Memory B cell (primary cell): ENCODE measurements at regions not wholly inside any gene's neighbourhood (a gene's known extent, or its start where the extent isn't known, plus 50 kb on each side); places are given as distances from the start of the nearest gene placed in this dataset.
"Not testable (repeated sequence)": the region's sequence is repeated elsewhere in the genome, so short reads cannot be mapped to it uniquely, and the experiment has no call there.

Experiments
- ATAC-seq: fragments of 150-1000 bp; cut with Tn5 transposase; 2 replicates; pipeline ENCODE4 v1.10.0; 2021; ENCODE audit warnings: low read depth, mild to moderate bottlenecking, moderate library complexity
- DNase-seq, 2 donors: peaks; one replicate each; pipeline ENCODE4 v3.0.0; 2022; ENCODE audit warnings: low spot score in 2 of 2
- H3K27ac Mint-ChIP-seq: one replicate; pipeline ENCODE4 v1.8.0; 2022; ENCODE audit warnings: mild to moderate bottlenecking, moderate library complexity, mixed read lengths
- H3K27me3 Mint-ChIP-seq: one replicate; pipeline ENCODE4 v1.8.0; 2022; ENCODE audit warnings: mixed read lengths
- H3K36me3 Mint-ChIP-seq: one replicate; pipeline ENCODE4 v1.8.0; 2022; ENCODE audit warnings: mild to moderate bottlenecking, mixed read lengths
- H3K4me1 Mint-ChIP-seq: one replicate; pipeline ENCODE4 v1.8.0; 2022; ENCODE audit warnings: mixed read lengths
- H3K4me3 Mint-ChIP-seq: one replicate; pipeline ENCODE4 v1.8.0; 2022; ENCODE audit warnings: mild to moderate bottlenecking, moderate library complexity, mixed read lengths
- H3K9me3 Mint-ChIP-seq: one replicate; pipeline ENCODE4 v1.8.0; 2022; ENCODE audit warnings: mixed read lengths

DNA sequence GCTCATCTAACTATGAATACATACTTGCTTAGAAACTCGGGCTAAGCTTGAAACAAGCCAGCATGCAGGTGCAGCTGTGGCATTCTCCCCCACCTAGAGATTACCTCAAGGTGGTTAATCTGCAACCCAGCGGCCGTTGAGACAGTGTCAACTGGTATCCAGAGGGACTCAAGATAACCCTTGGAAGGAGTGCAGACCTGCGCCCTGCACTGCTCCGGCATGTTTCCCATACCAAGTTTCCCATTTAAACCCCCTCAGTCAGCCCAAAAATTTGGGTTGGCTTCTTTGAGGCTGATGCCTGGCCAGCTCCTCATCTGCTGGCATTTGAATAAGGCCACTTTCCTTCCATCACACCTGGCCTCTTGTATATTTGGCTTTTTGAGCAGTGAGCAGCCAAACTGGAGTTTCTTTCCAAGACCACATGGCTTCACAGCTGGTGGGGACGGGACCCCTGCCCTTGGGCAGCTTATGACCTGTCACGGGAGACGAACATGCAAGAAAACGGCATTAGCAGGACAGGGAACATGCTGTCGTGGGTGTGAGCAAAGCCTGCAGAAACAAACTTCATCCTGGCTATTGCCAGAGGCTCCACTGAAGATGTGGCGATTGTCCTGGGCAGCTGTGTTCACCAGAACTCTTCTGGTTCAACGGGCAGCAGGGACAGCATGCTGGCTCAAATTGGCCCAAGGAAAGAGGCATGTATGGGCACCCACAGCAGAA, 98.2 kb downstream of the PLXNA1 start:
- no peak for DNase-seq
- no peak for ATAC-seq
- Mint-ChIP-seq H3K27me3 (peaks cover 17% of the 10 kb centered on the region), H3K9me3 (no peaks in the 10 kb centered on the region), H3K27ac (no peak overlapping the region), H3K36me3 (no peaks in the 10 kb centered on the region), H3K4me1 (no peaks in the 10 kb centered on the region), H3K4me3 (no peak overlapping the region)

DNA sequence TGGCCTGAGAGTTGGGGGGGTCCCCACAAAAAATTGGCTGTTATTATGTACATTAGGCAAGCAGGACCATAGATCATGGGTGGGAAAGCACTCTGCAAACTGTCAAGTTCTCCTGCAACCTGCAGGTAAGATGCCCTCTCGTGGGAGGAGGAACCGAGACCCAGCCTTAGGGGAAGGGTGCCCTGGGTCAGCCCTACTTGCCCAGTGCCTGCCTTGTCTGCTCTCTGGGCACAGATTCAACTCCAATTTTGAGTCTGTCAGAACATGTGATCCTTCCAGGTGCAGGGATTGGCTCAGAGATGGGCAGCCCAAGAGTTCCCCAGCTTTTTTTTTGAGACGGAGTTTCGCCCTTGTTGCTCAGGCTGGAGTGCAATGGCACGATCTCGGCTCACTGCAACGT, 99.2 kb downstream of the PLXNA1 start:
- Mint-ChIP-seq H3K9me3 (no peaks in the 10 kb centered on the region), H3K4me1 (no peaks in the 10 kb centered on the region), H3K36me3 (no peaks in the 10 kb centered on the region), H3K4me3 (no peak overlapping the region), H3K27ac (no peak overlapping the region), H3K27me3 (peaks cover 19% of the 10 kb centered on the region)
- DNase-seq = no peak
- ATAC-seq = no peak

DNA sequence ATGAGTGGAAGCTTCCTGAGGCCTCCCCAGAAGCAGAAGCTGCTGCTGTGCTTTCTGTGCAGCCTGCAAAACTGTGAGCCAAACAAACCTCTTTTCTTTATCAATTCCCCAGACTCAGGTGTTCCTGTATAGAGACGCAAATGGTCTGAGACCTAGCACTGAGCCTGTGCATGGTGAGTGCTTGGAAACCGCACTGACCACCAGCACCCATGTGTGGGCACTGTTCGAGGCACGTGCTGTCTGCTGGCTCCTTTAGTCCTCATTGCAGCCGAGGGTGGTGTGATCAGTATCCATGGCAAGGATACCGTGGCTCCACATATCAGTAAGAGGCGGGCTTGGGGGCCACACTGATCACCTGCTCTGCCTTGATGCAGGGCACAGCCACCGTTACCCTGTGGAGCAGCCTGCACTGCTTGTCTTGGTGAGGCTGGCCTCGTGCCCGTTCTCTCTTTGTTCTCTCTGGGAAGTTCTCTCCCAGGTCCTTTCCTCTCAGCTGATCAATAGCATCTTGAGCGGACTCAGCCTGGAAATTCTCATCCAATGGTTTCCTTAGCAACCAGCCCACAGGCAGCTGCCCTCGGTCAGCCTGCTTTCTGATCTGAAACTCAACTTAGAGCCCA, 101.0 kb downstream of the PLXNA1 start:
- no peaks in the 10 kb centered on the region for H3K9me3 Mint-ChIP-seq
- H3K27ac Mint-ChIP-seq = no peak overlapping the region
- H3K4me3 Mint-ChIP-seq = no peak overlapping the region
- ATAC-seq = no peak
- no peaks in the 10 kb centered on the region for H3K36me3 Mint-ChIP-seq
- no peaks in the 10 kb centered on the region for H3K4me1 Mint-ChIP-seq
- peaks cover 19% of the 10 kb centered on the region for H3K27me3 Mint-ChIP-seq
- no peak for DNase-seq

DNA sequence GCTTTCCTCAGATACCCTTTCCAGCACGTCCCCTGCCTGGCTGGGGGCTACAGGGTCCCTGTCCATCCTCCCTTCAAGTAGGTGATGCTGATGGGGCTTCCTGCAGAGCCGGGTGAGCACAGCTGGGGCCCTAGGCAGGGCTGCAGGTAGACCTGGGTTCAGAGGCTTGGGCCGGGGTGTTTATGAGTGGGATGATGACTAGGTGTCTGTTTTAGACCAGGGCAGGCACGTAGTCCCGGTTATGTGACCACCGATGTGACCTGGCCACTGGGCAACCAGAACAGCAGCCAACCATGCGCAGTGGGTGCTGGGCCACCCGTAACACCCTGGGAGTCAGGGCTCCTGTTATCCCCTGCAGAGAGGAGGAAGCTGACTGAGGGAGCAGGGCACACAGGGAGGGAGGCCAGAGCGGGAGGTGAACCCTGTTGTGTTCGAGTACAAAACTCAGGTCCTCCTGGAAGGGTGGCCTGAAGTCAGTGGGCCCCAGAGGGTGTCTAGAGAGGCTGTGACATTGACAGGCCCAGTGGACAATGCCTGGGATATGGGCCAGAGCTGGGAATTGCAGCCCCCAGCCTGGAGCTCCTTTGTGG, 101.6 kb downstream of the PLXNA1 start:
- no peak overlapping the region for H3K27ac Mint-ChIP-seq
- no peak for ATAC-seq

DNA sequence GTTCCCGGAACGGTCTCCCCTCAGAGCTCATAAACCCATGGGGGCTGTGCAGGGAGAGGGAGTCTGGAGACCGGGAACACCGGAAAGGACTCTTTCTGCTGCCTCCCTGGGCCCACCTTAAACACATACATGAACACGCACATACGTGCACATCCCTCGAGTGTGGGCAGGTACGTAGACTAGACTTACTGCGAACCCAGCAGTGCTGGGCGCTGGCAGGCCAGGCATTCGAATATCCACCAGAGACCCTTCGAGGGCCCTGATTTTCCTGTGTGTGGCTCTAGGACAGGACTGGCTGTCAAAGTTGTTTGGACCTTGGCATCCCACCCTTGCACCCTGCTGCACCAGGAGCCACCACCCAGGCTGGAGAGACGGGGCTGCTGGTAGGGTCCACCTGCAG, 102.7 kb downstream of the PLXNA1 start:
- H3K4me3 Mint-ChIP-seq = no peak overlapping the region
- DNase-seq (no peak), ATAC-seq (no peak)
- peaks cover 20% of the 10 kb centered on the region for H3K27me3 Mint-ChIP-seq
- no peaks in the 10 kb centered on the region for H3K36me3 Mint-ChIP-seq
- no peaks in the 10 kb centered on the region for H3K9me3 Mint-ChIP-seq
- H3K27ac Mint-ChIP-seq = no peak overlapping the region
- H3K4me1 Mint-ChIP-seq = no peaks in the 10 kb centered on the region

More for the DNA sequence above, 101.6 kb downstream of the PLXNA1 start:
- Mint-ChIP-seq H3K4me3 (no peak overlapping the region), H3K27me3 (peaks cover 20% of the 10 kb centered on the region), H3K4me1 (no peaks in the 10 kb centered on the region), H3K36me3 (no peaks in the 10 kb centered on the region), H3K9me3 (no peaks in the 10 kb centered on the region)
- no peak for DNase-seq

DNA sequence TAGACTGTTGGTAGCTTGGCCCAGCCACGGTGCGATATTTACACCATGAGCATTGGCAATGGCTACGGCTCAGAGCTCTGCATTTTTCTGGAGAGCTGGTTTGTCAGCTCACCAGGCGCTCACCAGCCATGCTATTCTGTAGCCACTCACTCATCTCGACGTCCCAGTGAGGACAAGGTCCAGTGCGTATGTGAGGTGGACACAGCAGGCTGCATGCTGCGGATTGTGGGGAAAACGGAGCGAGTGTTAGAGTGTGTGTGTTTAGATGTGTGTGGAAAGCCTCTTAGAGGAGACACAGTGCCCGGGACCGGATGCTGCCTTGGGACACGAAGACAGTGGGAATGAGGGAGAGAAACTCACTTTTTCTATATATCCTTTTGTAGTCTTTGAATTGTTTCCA, 103.7 kb downstream of the PLXNA1 start:
- not testable (repeated sequence) for ATAC-seq, H3K4me1 Mint-ChIP-seq, H3K4me3 Mint-ChIP-seq, DNase-seq, H3K27ac Mint-ChIP-seq, H3K9me3 Mint-ChIP-seq, H3K36me3 Mint-ChIP-seq
- peaks cover 19% of the 10 kb centered on the region for H3K27me3 Mint-ChIP-seq

DNA sequence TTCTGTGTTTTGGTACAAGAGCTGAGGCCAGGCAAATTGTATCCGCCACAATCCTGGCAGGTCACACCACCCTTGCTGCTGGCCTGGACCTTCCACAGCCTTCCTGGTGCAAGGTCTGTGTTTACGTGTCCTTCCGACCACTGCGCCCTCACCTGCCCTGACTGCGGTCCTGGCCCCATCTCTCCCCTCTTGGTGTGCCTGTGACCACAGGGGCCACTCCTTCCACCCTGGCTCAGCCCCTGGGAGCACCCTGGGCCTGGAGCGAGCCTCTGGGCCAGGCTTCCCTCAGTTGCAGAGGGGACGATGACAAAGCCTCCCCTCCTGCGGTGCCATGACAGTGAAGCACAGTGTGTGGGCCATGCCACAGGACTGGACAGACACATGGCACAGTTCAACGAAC, 104.5 kb downstream of the PLXNA1 start:
- Mint-ChIP-seq H3K4me1 (no peaks in the 10 kb centered on the region), H3K4me3 (no peak overlapping the region), H3K36me3 (no peaks in the 10 kb centered on the region), H3K9me3 (no peaks in the 10 kb centered on the region), H3K27ac (no peak overlapping the region), H3K27me3 (peaks cover 23% of the 10 kb centered on the region)
- DNase-seq = no peak
- no peak for ATAC-seq

DNA sequence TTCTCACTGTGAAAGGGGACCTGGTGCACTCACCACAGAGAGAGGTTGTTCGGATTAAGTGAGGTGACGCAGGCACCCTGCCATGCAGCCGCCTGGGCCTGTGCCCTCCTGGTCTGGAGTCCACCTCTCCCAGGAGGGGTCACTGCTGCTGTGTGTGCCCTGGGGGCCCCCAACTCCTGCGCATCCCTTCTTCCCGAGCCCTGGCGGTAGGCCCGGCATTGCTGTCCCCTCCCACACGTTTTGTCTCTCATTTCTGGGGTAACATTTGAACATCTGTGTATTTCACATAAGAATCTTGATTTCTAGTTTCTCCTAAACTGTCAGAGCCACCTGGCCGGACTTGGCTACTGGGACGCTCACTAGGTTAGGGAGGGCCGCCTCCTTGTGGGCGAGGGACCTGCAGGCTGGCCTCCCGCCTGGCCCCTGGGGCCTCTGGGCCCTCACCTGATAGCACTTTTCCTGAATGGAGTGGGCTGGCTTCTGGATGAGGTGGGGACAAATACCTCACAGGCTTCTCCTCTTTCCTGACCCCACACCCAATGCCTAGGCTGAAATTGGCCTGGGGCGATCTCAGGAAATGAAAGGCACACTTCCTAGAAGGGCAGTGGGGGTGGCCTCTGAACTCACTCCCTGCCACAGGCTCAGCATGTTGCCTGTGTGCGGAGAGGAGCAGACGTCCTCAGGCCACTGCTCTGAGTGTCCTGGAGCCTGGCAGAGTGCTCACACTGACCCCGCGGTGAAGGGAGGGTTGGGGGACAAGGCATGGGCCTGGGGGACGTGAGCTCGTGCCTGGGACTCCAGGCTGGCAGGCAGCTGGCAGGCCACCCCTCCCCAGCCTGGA, 104.2 kb upstream of the PRR23E start:
- H3K27me3 Mint-ChIP-seq = peaks cover 16% of the 10 kb centered on the region
- no peak overlapping the region for H3K4me3 Mint-ChIP-seq
- no peaks in the 10 kb centered on the region for H3K9me3 Mint-ChIP-seq
- ATAC-seq = no peak
- no peaks in the 10 kb centered on the region for H3K36me3 Mint-ChIP-seq
- DNase-seq = no peak
- no peaks in the 10 kb centered on the region for H3K4me1 Mint-ChIP-seq
- no peak overlapping the region for H3K27ac Mint-ChIP-seq

DNA sequence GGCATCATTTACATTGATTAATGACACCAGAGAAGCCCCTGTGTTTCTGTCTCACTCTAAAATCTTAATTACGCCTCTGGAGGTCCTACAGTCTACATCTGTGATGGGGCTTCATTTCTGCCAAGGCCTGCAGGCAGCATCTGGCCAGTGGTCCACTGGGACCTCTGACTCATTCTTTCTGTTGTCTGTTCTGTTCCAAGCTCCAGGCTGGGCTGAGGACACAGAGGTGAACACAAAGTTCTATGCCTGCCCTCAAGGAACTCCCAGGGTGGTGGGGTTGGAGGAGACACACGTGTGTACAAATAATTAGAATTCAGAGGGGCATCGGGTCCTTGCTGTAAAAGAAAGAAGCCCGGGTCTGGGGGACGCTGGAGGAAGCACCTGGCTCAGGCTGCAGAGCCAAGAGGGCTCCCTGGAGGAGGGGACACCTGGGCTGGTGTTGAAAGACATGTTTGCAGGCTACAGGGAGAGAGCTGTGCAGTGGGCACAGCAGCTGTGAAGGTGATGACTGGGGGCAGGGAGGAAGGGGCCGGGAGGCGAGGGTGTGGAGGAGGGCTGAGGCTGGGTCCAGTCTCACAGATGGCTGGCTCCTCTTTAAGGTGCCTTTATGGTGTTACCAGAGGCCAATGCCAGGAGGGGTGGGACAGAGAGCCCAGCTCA, 103.3 kb upstream of the PRR23E start:
- peaks cover 13% of the 10 kb centered on the region for H3K27me3 Mint-ChIP-seq
- no peak overlapping the region for H3K27ac Mint-ChIP-seq

DNA sequence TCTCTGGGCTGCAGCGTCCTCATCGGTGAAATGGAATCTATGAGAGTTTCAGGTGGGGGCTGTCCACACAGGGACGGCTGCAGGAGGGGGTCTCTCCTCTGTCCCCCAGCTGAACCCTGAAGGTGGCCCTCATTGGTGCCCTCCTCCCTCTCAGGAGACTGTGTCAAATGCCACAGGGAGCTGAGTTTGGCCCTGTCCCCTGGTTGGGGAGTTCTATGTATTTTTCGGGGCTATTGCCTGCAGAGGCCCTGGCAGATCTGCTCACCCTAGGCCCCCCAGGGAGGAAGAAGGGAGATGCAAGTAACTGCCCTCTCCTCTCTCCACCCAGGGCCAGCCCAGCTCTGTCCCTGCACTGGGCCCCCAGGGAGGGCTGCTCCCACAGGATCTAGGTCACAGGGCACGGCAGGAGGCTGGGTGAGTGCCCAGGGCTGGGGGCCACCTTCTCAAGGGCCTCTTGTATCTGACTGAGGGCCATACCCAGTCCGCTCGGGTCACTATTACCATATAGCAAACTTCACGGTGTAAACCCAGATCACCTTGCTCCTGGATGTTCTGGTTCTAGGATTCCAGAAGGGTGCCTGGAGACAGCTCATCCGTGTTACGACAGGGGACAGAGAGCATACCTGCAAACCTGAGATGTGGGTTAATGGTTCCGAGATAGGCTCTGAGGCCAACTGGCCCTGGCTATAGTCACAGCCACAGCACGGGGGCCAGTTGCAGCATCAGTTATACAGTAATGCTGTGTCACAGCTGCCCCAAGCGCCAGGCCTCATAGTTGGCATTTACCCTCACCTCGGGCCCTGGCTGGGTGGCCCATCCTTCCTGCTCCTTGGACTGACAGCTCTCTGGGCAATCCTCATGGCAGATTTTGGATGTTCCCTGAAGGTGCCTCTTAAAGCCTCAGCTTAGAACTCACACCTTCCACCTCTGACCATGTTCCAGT, 102.4 kb upstream of the PRR23E start:
- H3K27ac Mint-ChIP-seq = no peak overlapping the region
- no peak for DNase-seq
- H3K4me3 Mint-ChIP-seq = no peak overlapping the region
- H3K36me3 Mint-ChIP-seq = no peaks in the 10 kb centered on the region
- peaks cover 2% of the 10 kb centered on the region for H3K9me3 Mint-ChIP-seq
- H3K4me1 Mint-ChIP-seq = no peaks in the 10 kb centered on the region
- peaks cover 15% of the 10 kb centered on the region for H3K27me3 Mint-ChIP-seq
- ATAC-seq = no peak

More for the DNA sequence above, 103.3 kb upstream of the PRR23E start:
- H3K9me3 Mint-ChIP-seq = no peaks in the 10 kb centered on the region
- H3K4me1 Mint-ChIP-seq = no peaks in the 10 kb centered on the region
- no peak overlapping the region for H3K4me3 Mint-ChIP-seq
- DNase-seq (no peak), ATAC-seq (no peak)
- H3K36me3 Mint-ChIP-seq = no peaks in the 10 kb centered on the region

DNA sequence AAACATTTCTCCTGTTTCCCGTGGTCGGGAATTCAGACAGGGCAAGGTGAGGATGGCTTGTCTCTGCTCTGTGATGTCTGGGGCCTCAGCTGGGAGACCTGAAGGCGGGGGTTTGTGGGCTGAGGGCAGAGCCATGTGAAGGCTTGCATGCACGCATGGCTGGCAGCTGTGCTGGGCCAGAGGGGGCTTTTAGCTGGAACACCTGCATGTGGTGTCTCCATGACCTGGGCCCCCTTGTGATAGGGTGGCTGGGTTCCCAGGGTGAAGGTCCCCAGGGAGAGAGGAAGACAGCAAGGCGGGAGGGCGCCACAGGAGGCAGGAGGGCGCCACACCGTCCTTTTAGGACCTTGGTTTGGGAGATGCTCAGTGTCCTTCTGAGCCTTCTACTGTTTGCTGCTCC, 101.6 kb upstream of the PRR23E start:
- DNase-seq (no peak), ATAC-seq (no peak)
- H3K27me3 Mint-ChIP-seq = peaks cover 15% of the 10 kb centered on the region
- H3K9me3 Mint-ChIP-seq = peaks cover 4% of the 10 kb centered on the region
- no peaks in the 10 kb centered on the region for H3K4me1 Mint-ChIP-seq
- H3K27ac Mint-ChIP-seq = no peak overlapping the region
- no peaks in the 10 kb centered on the region for H3K36me3 Mint-ChIP-seq
- H3K4me3 Mint-ChIP-seq = no peak overlapping the region

DNA sequence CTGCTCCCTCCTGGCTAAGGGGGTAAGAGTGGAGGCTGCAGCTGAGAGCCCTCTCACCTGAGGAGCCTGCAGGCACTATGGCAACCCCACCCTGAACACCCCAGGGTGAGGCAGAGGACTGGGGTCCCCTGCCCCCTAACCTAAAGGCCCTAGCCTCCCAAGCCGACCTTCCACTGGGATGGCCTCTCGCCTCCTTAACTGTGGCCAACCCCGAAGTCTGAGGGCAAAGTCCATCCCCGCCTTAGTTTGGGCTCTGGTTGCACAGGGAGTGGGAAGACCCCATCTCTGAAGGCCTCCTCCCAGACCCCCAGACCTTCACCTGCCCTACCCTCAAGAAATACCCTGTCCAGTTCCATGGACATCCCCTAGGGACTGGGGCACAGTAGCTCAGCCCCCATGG, 100.6 kb upstream of the PRR23E start:
- no peak overlapping the region for H3K4me3 Mint-ChIP-seq
- peaks cover 12% of the 10 kb centered on the region for H3K27me3 Mint-ChIP-seq
- ATAC-seq (no peak), DNase-seq (no peak)
- H3K36me3 Mint-ChIP-seq = no peaks in the 10 kb centered on the region
- no peaks in the 10 kb centered on the region for H3K4me1 Mint-ChIP-seq
- H3K27ac Mint-ChIP-seq = no peak overlapping the region
- peaks cover 4% of the 10 kb centered on the region for H3K9me3 Mint-ChIP-seq

DNA sequence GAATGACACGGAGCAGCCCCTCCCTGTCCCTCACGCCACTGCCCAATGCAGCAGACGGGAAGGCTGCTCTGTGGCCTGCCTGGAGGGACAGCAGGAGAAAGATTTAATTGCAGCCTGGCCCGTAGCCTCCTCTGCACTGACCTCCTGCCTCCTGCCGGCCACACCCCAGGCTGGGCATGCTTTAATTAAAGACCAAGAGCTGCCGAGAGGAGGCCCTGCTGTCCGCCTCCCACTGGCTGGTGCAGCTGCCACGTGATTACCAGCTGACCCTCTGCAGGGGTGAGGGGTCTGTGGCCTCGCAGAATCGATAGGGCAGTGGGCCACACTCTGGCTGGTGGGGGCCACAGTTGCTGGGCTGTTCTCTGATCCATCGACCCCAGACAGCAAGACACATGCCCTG, 100.2 kb upstream of the PRR23E start:
- no peak overlapping the region for H3K4me3 Mint-ChIP-seq
- no peaks in the 10 kb centered on the region for H3K4me1 Mint-ChIP-seq
- no peak for DNase-seq
- no peak overlapping the region for H3K27ac Mint-ChIP-seq
- H3K36me3 Mint-ChIP-seq = no peaks in the 10 kb centered on the region
- ATAC-seq = no peak
- peaks cover 12% of the 10 kb centered on the region for H3K27me3 Mint-ChIP-seq
- H3K9me3 Mint-ChIP-seq = peaks cover 4% of the 10 kb centered on the region
